COLO668 (cell line): ENCODE measurements at regions not wholly inside any gene's neighbourhood (a gene's known extent, or its start where the extent isn't known, plus 50 kb on each side); places are given as distances from the start of the nearest gene placed in this dataset.

Experiments used
- DNase-seq: peaks from one replicate; lab custom pipeline; 2025; ENCODE audit not compliant: unreplicated experiment; lab: John Stamatoyannopoulos, UW

- no peak for DNase-seq
Measured at GRCh38 chr7:3193379-3194120, 107.5 kb upstream of the SDK1 start.

DNA sequence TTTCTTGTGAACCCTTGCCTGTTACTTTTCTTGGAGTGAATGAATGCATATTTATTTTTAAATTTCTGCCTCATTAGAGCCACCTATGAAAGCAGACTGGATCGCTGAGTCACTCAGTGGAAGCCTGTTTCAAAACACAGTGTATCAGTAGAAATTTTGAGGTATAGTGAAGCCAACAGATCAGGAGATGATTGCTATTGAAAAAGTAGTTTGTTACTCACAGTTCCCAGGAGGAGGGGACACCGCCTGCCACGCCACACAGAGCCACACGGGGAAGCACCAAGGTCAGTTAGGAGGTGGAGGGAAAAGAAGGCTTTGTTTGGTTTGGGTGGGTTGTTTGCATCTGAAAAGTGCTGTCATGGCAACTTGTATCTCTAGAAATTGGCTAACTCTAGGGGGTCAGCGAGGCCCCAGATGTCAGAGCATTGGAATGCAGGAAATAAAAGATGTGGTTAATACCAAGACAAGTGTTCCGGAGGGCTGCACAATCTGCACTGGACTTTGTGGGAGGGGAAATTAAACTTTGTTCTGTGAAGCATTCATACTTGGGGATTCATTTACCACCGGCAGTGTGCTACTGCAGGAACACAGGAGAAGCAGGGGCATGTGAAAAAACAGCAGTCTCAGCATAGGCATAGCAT is 106.4 kb upstream of the SDK1 start:
- peak; percentile 17 for DNase-seq

DNA sequence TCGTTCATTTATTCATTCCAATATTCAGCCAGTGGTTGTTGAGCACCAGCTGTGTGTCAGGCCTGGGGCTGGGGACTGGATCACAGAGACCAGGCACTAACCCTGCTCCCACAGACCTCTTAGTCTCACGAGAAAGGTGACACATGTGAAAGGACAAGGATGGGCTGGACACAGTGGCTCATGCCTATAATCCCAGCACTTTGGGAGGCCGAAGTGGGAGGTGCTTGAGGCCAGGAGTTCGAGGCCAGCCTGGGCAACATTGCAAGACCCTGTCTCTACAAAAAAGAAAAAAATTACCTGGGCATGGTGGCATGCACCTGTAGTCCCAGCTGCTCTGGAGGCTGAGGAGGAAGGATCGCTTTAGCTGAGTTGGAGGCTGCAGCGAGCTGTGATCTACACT is 105.9 kb upstream of the SDK1 start:
- DNase-seq: no peak

DNA sequence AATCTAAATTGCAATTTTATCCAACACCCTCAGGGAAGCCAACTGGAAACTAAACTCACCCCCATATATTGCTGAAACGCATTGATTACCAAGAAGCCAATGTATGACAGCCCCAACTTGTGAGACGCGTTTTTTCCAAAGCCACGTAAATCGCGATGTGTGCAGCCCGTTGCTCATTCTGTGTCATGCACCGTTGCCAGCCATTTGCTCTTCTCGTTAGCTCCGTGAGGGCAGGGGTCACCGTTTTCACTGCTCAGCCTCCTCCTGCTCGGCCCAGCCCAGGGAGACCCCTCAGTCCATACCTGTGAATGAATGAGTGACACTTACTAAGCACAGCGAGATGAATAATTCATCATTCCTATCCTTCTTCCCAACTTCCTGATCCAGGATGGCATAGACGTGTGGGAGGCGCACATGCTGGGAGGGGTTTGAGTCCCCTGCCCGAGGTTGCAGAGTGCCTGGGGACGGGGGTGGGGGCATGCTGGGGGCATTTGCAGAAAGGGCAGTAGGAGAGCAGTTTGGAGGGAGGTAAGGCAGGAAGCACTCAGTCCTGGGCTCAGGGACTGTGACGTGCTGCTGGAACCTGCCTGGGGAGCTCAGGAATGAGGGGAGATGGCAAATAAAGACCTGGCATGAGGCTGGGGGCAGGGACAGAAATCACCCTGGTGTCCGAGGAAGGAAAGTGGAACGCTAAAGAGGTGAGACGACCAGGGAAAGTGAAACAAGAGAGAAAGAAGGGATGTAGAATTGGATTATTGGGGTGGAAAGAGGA is 104.2 kb upstream of the SDK1 start:
- no peak for DNase-seq

DNA sequence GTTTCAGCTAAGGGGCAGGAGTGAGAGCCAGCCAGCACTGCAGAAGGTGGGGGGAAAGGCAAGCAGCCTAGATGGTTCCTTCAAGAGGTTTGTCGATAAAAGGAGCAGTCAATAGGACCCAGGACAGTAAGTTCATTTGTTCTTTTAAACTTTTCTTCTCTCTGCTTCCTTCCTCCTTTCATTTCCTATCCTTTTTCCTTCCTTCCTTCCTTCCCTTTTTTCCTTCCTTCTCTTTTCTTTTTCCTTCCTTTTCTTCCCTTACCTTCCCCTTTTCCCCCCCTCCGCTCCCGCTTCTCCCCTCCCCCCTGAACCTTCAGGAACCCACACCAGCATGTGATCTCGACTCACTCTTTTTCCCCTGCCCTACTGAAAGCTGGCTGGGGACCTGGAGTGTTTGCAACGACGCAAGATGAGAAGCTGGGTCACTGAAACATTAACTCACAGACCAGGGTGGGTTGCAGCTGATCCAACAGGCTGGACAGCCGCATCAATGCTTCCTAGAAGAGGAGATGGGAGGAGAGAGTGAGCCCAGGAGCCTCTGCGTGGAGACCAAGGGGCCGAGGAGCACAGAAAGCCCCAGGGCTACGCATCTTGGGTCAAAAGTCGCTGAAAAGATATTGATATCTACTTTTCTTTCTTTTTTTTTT is 103.4 kb upstream of the SDK1 start:
- DNase-seq: no peak

DNA sequence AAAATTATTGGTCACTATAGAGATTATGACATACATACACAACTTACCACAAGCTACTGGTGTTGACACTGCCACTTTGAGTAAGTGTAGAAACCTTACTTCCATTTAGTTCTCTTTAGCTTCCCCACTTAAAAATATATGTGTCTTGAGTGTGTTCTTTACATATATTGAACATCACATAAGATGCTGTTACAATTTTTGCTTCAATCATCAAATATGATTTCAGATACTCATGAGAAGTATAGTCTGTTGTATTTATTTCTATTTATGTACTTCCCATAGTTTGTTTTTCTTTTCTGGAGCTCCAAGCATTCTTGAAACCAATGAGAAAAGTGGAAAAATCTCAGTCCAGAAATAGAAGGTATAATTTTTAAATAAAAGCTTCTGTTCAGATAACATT is 102.7 kb upstream of the SDK1 start:
- no peak for DNase-seq

- DNase-seq: peak; percentile 38
Measured at GRCh38 chr7:3200504-3200903, 100.5 kb upstream of the SDK1 start.

DNA sequence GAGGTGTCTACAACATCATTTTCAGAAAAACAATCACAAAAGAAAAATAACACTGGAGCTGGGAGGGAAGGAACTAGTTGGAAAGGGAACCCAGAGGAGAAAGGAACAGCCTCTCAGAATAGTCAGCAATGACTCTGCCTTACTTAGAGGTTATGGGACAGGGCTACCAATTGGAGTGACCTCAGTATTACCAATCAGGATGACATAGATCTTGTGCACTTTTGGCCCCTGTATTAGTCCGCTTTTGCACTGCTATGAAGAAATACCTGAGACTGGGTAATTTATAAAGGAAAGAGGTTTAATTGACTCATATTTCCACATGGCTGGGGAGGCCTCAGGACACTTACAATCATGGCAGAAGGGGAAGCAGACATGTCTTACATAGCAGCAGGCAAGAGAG is 99.7 kb upstream of the SDK1 start:
- no peak for DNase-seq

DNA sequence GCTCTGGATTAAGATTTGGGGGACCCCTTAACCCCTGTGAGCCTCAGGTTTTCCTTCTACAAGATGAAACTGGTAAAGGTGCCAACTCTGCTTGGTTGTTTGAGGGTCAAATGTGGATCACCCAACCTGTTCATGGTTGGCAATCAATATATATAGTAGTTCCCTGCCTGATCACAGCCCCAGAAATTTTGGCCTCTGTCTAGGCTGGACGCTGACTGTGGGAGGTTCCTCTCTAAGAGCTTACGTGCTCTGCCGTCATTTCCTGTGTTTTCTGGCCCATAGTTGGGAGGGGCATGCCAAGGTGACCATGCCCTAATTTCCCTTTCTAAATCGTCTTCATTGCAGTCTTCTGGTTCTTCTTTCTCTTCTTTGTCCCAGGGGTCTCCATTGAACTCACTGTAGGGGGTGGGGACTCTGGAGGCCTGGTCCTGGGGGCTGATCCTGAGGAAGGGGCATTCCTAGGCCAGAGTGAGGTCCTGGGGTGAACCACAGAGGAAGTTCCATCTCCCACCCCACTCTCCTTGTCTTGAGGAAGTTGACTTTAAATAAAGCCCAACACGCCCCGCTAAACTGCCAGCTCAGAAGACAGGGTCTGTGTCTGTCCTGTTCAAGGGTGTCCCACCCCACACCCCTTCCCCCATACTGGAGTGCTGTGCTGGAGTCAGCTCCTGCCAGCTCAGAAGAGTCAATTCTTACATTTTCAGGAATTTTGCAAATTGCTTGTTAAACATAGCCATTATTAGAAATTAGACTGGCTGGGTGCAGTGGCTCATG is 98.9 kb upstream of the SDK1 start:
- no peak for DNase-seq

DNA sequence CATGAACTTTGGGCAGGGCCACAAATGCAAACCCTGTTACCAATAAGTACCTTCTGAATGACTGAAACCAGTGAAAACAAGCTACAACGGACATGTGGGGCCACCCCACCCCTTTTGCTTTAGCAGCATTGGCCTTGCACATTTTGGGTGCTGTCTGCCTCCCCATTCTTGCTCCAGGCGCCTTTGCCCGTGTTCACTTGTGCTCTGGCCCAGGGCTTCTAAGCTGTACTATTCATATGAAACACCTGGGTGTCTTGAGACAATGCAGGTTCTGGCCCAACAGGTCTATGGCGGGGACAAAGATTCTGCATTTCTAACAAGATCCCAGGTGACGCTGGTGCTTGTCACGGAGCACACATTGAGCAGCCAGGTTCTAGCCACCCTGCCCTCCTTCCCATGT is 96.5 kb upstream of the SDK1 start:
- DNase-seq: no peak

DNA sequence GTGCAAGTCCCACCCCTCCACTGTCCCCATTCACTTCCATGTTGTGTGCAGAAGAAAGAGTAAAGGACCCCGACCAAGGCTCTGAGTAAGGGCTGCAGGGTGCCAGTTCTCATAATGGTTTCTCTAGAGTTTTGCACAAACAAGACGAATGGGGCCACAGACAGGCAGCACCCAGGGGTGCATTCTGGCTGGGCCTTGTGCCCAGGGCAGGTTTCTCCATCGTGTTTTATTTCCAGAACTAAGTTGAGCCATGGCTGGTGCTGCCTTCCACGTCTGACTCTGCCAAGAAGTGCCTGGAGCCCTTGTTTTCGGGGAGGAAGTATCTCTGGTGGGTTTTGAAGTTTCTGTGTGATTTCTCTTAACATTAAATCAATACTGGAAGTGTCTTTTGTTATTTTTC is 95.0 kb upstream of the SDK1 start:
- DNase-seq: no peak

DNA sequence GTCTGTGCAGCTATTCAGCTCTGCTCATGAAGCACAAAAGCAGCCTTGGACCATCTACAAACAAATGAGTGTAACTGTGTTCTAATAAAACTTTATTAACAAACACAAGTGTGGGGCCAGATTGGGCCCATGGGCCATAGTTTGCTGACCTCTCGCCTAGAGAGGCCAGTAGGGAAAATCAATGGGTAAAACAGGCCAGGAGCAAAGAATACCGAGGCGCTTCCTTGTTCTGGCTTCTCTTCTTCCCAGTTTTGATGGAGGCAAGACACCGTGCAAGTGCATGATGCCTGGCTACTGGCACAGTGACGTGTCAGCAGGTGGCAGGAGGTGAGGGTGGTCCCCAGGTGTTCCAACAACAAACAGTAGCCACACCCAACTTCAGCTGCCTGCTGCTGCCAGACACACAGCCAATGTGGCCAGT is 94.3 kb upstream of the SDK1 start:
- peak; percentile 71 for DNase-seq

DNA sequence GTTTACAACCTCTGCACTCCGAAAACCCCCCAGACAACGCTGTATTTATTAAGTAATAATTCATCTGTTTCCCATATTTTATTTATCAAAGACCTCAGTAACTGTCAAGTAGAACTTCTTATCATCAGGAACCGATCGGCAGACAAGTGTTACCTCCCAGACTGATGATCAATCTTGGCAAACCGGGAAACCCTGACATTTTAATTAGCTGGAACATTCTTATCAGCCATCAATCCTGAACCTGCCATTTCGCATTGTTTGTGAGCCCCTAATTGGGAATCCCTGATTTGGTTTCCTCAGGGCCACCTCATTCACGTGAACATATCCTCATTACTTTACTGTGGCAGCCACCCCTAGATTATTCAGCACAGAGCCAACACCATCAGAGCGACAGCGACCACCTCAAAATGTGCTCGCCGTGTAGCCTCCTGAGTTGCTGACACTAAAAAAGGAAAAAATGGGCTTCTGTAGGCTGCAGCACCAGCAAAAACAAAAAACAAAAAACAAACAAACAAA is 93.6 kb upstream of the SDK1 start:
- no peak for DNase-seq

DNA sequence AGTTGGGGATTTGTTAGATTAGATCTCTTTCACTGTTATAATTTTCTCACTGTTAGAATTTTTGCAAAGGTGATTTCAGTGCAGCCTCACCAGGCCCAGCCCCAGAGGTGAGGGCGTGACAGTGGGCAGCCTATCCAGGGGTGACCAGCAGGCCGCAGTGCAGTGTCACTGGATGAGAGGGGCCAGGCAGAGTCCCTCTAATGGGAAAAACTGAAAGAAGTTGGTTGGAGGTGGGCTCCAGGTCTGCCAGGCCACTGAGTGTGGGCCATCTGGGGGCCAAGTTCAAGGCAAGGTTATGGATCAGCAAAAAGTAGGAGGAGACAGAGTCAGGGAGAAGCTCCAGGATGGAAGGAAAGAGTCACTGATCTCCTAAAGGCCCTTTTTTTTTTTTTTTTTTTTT is 90.5 kb upstream of the SDK1 start:
- DNase-seq: peak; percentile 23

DNA sequence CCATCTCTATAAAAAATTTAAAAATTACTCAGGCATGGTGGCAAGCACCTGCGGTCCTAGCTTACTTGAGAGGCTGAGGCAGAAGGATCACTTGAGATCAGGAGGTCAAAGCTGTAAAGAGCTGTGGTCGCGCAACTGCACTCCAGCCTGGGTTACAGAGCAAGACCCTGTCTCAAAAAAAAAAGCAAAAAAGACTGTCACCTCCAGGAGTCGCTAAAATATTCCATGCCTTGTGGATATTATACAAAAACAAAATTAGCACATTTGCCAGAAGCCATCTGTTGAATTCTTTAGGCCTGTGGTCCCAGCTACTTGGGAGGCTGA is 87.0 kb upstream of the SDK1 start:
- no peak for DNase-seq

- no peak for DNase-seq
Measured at GRCh38 chr7:3215624-3216585, 85.1 kb upstream of the SDK1 start.

- DNase-seq: no peak
Measured at GRCh38 chr7:3217166-3217565, 83.9 kb upstream of the SDK1 start.

DNA sequence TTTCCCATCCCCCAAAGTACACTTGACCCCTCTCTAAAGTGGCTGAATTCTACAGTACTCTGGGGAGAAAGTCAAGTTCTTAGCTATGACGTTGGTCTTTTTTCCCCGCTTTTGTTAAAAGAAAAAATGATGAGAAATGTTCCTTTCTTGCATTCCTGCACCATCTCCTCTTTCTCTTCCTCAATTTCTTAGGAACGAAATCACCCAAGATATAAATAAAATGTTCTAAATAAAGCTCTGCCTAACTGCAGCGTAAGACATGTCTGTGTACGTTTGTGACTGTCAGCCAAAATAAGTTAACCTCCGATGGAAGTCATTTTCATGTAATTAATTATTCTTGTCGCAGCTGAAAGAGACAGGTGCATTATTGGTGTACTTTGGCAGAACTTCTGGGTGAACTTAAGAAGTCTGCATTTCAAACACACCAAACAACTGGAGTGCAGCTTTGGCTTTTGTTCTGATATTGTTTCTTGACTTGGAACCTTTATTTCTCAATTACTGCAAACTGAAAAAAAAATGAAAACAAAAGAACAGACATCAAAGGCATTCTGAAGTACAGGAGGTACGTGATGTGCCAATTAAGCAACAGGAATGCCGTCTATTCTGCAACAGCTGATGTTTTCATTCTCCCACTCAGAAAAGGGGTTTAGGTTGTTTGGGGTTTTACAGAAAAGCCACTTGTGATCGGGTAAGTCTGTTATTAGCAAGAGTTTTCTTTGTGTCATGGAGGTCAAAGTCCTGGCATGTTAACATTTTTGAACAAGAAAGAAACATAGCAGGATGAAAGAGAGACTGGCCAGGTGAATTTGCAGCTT is 82.4 kb upstream of the SDK1 start:
- DNase-seq: no peak

DNA sequence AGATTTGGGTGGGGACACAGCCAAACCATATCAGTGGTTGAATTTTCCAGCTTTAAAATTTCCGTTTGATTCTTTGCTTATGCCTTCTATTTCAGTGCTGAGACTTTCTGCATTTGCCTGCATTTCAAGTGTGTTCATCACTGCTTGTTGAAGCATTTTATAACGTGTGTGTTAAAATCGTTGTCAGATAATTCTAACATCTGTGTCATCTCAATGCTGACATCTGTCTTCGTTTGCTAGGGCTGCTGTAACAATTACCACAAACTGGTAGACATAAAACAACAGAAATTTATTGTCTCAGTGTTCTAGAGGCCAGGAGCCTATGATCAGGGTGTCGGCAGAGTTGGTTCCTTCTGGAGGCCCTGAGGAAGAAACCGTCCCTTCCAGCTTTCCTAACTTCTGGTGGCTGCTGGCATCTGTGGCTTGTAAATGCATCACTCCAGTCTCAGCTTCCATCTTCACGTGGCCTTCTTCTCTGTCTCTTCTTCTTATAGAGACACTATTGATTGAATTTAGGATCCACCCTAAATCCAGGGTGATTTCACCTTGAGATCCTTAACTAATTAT is 71.1 kb upstream of the SDK1 start:
- DNase-seq: no peak
